GM23338 (cell line): ENCODE measurements at regions not wholly inside any gene's neighbourhood (a gene's known extent, or its start where the extent isn't known, plus 50 kb on each side); places are given as distances from the start of the nearest gene placed in this dataset.

Experiments
- ATAC-seq: fragments of 200-7000 bp; cut with Tn5 transposase; 3 replicates; pipeline ENCODE4 v1.9.1; 2020
- DNase-seq: peaks from one replicate; pipeline ENCODE4 v3.0.0-alpha.2; 2015; ENCODE audit warnings: low spot score
- H2AFZ ChIP-seq: fragments of 200-600 bp; sonication (generic); 2 replicates; pipeline ENCODE4 v1.8.0; 2016; ENCODE audit warnings: antibody characterized with exemption, mild to moderate bottlenecking, moderate library complexity
- H3F3A ChIP-seq: fragments of 200-600 bp; sonication (generic); replicated peaks from 2 replicates; pipeline ENCODE4 v1.8.0; 2017; ENCODE audit warnings: antibody characterized with exemption, mixed run types, low read depth
- H3K27ac ChIP-seq: fragments of 200-600 bp; sonication (generic); 2 replicates; pipeline ENCODE4 v1.6.1; 2016; ENCODE audit warnings: low read depth
- H3K27me3 ChIP-seq: fragments of 200-600 bp; sonication (generic); 2 replicates; pipeline ENCODE4 v1.8.0; 2016; ENCODE audit warnings: mild to moderate bottlenecking, mixed run types, moderate library complexity; ENCODE audit not compliant: insufficient read depth
- H3K36me3 ChIP-seq: fragments of 200-600 bp; sonication (generic); 2 replicates; pipeline ENCODE4 v1.8.0; 2016; ENCODE audit warnings: mild to moderate bottlenecking; ENCODE audit not compliant: insufficient read depth
- H3K4me1 ChIP-seq: fragments of 200-600 bp; sonication (generic); 2 replicates; pipeline ENCODE4 v1.8.0; 2016; ENCODE audit warnings: mild to moderate bottlenecking, moderate library complexity; ENCODE audit not compliant: insufficient read depth
- H3K4me2 ChIP-seq: fragments of 200-600 bp; sonication (generic); 2 replicates; pipeline ENCODE4 v1.7.1; 2017; ENCODE audit warnings: mixed run types
- H3K4me3 ChIP-seq: fragments of 200-600 bp; sonication (generic); 2 replicates; pipeline ENCODE4 v1.6.1; 2016; ENCODE audit warnings: mixed run types
- H3K79me2 ChIP-seq: fragments of 200-600 bp; sonication (generic); replicated peaks from 2 replicates; pipeline ENCODE4 v1.8.0; 2017; ENCODE audit warnings: mild to moderate bottlenecking; ENCODE audit not compliant: insufficient read depth
- H3K9me2 ChIP-seq: fragments of 200-600 bp; sonication (generic); 2 replicates; pipeline ENCODE4 v1.8.0; 2017; ENCODE audit not compliant: insufficient read depth
- H4K20me1 ChIP-seq: fragments of 200-600 bp; sonication (generic); replicated peaks from 2 replicates; pipeline ENCODE4 v1.8.0; 2017; ENCODE audit warnings: mild to moderate bottlenecking; ENCODE audit not compliant: insufficient read depth
- H3K27ac Mint-ChIP-seq: 2 replicates; pipeline ENCODE4 v1.8.0; 2020; ENCODE audit warnings: inconsistent platforms, mild to moderate bottlenecking, moderate library complexity, mixed read lengths
- H3K27me3 Mint-ChIP-seq: 3 replicates; pipeline ENCODE4 v1.8.0; 2022; ENCODE audit warnings: low read depth, mild to moderate bottlenecking, moderate library complexity, mixed read lengths, inconsistent platforms; ENCODE audit not compliant: insufficient read depth, poor library complexity
- H3K36me3 Mint-ChIP-seq: 3 replicates; pipeline ENCODE4 v1.8.0; 2021; ENCODE audit warnings: low read depth, mild to moderate bottlenecking, inconsistent platforms, moderate library complexity, mixed read lengths
- H3K4me1 Mint-ChIP-seq: 3 replicates; pipeline ENCODE4 v1.8.0; 2020; ENCODE audit warnings: mild to moderate bottlenecking, inconsistent platforms, mixed read lengths
- H3K4me3 Mint-ChIP-seq: 3 replicates; pipeline ENCODE4 v1.8.0; 2021; ENCODE audit warnings: moderate library complexity, mild to moderate bottlenecking, inconsistent platforms, mixed read lengths
- H3K9me3 Mint-ChIP-seq: 3 replicates; pipeline ENCODE4 v1.8.0; 2020; ENCODE audit warnings: moderate library complexity, mild to moderate bottlenecking, inconsistent platforms, mixed read lengths
- CREB1 ChIP-seq: fragments of 250-450 bp; sonication (Bioruptor Pico); IDR thresholded peaks from 2 replicates; pipeline ENCODE4 v1.5.0; 2020; ENCODE audit warnings: low read depth, mild to moderate bottlenecking, moderate library complexity
- EZH2phosphoT487 ChIP-seq: fragments of 200-600 bp; sonication (generic); IDR thresholded peaks from one replicate; pipeline ENCODE4 v1.8.1; 2018; ENCODE audit warnings: antibody characterized with exemption; ENCODE audit not compliant: unreplicated experiment
- JUNB ChIP-seq: IDR thresholded peaks from one replicate; pipeline ENCODE4 v1.6.1; 2016; ENCODE audit warnings: antibody characterized with exemption; ENCODE audit not compliant: unreplicated experiment
- NANOG ChIP-seq: IDR thresholded peaks from 2 replicates; pipeline ENCODE4 v1.6.1; 2016; ENCODE audit warnings: antibody characterized with exemption, borderline replicate concordance
- STAT1 ChIP-seq: IDR thresholded peaks from one replicate; pipeline ENCODE4 v1.6.1; 2016; ENCODE audit warnings: antibody characterized with exemption; ENCODE audit not compliant: unreplicated experiment
- ZNF114 ChIP-seq: fragments of 250-450 bp; sonication (Bioruptor Pico); IDR thresholded peaks from 2 replicates; pipeline ENCODE4 v1.5.0; 2020; ENCODE audit warnings: mild to moderate bottlenecking, moderate library complexity
- ZNF331 ChIP-seq: fragments of 250-450 bp; sonication (Bioruptor Pico); IDR thresholded peaks from 2 replicates; pipeline ENCODE4 v1.5.0; 2020; ENCODE audit warnings: low read depth, mild to moderate bottlenecking, moderate library complexity
- TF ChIP-seq, protein P1 (sequence below), 2 experiments: fragments of 200-600 bp in 1 of 2; sonication (generic) in 1 of 2; conservative IDR thresholded peaks; 2 replicates each; pipeline versions ENCODE4 v1.5.1 to v1.6.1; 2016 to 2017; ENCODE audit warnings: antibody characterized with exemption in 2 of 2, low read depth in 2 of 2, mild to moderate bottlenecking in 2 of 2, moderate library complexity in 1 of 2
- TF ChIP-seq, protein P2 (sequence below): IDR thresholded peaks from one replicate; pipeline ENCODE4 v1.6.1; 2018; ENCODE audit warnings: antibody characterized with exemption; ENCODE audit not compliant: unreplicated experiment
- TF ChIP-seq, protein P3 (sequence below): IDR thresholded peaks from 2 replicates; pipeline ENCODE4 v1.6.1; 2016; ENCODE audit warnings: antibody characterized with exemption
- TF ChIP-seq, protein P4 (sequence below): fragments of 250-450 bp; sonication (Bioruptor Pico); IDR thresholded peaks from 2 replicates; pipeline ENCODE4 v1.5.0; 2020; ENCODE audit warnings: mild to moderate bottlenecking, moderate library complexity

DNA sequence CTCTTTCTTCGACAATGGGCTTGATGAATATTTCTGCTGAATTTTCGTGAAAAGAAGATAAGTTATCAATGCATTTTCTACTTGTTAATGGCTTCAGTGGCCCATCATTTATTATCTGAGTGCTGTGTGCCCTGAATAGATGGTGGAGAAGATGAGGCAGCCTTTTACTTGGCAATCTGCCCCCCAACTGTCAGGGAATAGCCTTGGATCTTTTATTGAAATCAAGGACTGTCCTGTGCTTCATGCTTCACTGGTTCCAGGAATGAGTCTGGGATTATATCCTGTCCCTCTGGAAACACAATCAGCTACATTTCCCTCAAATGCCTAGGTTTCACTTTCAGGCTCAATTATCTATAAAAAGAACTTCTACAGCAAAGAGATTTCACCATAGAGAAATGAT, 75.9 kb upstream of the NXPH1 start (continued):
- TF ChIP-seq, protein P1, sequence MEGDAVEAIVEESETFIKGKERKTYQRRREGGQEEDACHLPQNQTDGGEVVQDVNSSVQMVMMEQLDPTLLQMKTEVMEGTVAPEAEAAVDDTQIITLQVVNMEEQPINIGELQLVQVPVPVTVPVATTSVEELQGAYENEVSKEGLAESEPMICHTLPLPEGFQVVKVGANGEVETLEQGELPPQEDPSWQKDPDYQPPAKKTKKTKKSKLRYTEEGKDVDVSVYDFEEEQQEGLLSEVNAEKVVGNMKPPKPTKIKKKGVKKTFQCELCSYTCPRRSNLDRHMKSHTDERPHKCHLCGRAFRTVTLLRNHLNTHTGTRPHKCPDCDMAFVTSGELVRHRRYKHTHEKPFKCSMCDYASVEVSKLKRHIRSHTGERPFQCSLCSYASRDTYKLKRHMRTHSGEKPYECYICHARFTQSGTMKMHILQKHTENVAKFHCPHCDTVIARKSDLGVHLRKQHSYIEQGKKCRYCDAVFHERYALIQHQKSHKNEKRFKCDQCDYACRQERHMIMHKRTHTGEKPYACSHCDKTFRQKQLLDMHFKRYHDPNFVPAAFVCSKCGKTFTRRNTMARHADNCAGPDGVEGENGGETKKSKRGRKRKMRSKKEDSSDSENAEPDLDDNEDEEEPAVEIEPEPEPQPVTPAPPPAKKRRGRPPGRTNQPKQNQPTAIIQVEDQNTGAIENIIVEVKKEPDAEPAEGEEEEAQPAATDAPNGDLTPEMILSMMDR (conservative IDR thresholded peaks at IDR 0.05; ENCODE audit: low read depth in 2 of 2), result no peak
- TF ChIP-seq JUNB (no peak), CREB1 (CRISPR knock-in tag) (no peak)
- TF ChIP-seq, protein P2, sequence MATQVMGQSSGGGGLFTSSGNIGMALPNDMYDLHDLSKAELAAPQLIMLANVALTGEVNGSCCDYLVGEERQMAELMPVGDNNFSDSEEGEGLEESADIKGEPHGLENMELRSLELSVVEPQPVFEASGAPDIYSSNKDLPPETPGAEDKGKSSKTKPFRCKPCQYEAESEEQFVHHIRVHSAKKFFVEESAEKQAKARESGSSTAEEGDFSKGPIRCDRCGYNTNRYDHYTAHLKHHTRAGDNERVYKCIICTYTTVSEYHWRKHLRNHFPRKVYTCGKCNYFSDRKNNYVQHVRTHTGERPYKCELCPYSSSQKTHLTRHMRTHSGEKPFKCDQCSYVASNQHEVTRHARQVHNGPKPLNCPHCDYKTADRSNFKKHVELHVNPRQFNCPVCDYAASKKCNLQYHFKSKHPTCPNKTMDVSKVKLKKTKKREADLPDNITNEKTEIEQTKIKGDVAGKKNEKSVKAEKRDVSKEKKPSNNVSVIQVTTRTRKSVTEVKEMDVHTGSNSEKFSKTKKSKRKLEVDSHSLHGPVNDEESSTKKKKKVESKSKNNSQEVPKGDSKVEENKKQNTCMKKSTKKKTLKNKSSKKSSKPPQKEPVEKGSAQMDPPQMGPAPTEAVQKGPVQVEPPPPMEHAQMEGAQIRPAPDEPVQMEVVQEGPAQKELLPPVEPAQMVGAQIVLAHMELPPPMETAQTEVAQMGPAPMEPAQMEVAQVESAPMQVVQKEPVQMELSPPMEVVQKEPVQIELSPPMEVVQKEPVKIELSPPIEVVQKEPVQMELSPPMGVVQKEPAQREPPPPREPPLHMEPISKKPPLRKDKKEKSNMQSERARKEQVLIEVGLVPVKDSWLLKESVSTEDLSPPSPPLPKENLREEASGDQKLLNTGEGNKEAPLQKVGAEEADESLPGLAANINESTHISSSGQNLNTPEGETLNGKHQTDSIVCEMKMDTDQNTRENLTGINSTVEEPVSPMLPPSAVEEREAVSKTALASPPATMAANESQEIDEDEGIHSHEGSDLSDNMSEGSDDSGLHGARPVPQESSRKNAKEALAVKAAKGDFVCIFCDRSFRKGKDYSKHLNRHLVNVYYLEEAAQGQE, result no peak

DNA sequence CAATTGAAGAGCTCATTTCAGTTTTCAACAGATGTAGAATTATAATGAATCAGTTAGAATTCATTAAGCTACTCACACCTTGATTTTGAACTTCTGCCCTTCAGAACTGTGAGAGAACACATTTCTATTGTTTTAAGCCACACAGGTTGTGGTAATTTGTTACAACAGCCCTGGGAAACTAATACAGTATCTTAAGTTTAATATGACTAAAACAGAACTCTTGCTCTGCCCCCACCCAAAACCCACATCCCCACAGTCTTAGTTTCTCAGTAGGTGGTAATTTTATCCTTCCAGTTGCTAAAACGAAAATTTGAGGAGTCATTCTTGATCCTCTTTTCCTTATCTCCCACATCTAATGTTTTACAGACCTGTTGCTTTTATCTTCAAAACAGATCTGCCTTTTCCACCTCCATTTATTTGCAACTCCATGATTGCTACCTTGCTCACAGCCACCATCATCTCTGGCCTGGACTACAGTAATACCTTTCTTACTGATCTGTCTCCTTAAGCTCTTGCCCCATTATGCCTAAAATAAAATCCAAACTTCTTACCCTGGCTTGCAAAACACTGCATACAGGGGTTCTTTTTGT, 72.8 kb upstream of the NXPH1 start:
- Histone ChIP-seq H3K4me3 (no peak overlapping the region), H3F3A (no peaks in the 10 kb centered on the region; the same call in 1 of the 2 replicates), H3K27ac (peak overlapping the region; percentile 62), H3K36me3 (no peaks in the 10 kb centered on the region), H2AFZ (no peak overlapping the region), H3K4me2 (peak overlapping the region; percentile 24), H3K9me2 (0 out of 2 replicates have a peak, but pooled peaks cover 5% of the 10 kb centered on the region), H4K20me1 (no peaks in the 10 kb centered on the region), H3K27me3 (no peaks in the 10 kb centered on the region), H3K4me1 (peaks cover 49% of the 10 kb centered on the region), H3K79me2 (no peaks in the 10 kb centered on the region)
- Mint-ChIP-seq H3K4me3 (no peak overlapping the region), H3K27ac (peak overlapping the region; percentile 91), H3K36me3 (peaks cover 33% of the 10 kb centered on the region; the same call in 2 of the 3 replicates), H3K27me3 (no peaks in the 10 kb centered on the region), H3K9me3 (peaks cover 21% of the 10 kb centered on the region), H3K4me1 (peaks cover 47% of the 10 kb centered on the region)
- DNase-seq (no peak), ATAC-seq (no peak)
- TF ChIP-seq NANOG (no peak), STAT1 (no peak), ZNF331 (CRISPR knock-in tag) (no peak), EZH2phosphoT487 (no peak), ZNF114 (CRISPR knock-in tag) (no peak)
- TF ChIP-seq, protein P3, sequence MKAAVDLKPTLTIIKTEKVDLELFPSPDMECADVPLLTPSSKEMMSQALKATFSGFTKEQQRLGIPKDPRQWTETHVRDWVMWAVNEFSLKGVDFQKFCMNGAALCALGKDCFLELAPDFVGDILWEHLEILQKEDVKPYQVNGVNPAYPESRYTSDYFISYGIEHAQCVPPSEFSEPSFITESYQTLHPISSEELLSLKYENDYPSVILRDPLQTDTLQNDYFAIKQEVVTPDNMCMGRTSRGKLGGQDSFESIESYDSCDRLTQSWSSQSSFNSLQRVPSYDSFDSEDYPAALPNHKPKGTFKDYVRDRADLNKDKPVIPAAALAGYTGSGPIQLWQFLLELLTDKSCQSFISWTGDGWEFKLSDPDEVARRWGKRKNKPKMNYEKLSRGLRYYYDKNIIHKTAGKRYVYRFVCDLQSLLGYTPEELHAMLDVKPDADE, result no peak
- TF ChIP-seq, protein P4, sequence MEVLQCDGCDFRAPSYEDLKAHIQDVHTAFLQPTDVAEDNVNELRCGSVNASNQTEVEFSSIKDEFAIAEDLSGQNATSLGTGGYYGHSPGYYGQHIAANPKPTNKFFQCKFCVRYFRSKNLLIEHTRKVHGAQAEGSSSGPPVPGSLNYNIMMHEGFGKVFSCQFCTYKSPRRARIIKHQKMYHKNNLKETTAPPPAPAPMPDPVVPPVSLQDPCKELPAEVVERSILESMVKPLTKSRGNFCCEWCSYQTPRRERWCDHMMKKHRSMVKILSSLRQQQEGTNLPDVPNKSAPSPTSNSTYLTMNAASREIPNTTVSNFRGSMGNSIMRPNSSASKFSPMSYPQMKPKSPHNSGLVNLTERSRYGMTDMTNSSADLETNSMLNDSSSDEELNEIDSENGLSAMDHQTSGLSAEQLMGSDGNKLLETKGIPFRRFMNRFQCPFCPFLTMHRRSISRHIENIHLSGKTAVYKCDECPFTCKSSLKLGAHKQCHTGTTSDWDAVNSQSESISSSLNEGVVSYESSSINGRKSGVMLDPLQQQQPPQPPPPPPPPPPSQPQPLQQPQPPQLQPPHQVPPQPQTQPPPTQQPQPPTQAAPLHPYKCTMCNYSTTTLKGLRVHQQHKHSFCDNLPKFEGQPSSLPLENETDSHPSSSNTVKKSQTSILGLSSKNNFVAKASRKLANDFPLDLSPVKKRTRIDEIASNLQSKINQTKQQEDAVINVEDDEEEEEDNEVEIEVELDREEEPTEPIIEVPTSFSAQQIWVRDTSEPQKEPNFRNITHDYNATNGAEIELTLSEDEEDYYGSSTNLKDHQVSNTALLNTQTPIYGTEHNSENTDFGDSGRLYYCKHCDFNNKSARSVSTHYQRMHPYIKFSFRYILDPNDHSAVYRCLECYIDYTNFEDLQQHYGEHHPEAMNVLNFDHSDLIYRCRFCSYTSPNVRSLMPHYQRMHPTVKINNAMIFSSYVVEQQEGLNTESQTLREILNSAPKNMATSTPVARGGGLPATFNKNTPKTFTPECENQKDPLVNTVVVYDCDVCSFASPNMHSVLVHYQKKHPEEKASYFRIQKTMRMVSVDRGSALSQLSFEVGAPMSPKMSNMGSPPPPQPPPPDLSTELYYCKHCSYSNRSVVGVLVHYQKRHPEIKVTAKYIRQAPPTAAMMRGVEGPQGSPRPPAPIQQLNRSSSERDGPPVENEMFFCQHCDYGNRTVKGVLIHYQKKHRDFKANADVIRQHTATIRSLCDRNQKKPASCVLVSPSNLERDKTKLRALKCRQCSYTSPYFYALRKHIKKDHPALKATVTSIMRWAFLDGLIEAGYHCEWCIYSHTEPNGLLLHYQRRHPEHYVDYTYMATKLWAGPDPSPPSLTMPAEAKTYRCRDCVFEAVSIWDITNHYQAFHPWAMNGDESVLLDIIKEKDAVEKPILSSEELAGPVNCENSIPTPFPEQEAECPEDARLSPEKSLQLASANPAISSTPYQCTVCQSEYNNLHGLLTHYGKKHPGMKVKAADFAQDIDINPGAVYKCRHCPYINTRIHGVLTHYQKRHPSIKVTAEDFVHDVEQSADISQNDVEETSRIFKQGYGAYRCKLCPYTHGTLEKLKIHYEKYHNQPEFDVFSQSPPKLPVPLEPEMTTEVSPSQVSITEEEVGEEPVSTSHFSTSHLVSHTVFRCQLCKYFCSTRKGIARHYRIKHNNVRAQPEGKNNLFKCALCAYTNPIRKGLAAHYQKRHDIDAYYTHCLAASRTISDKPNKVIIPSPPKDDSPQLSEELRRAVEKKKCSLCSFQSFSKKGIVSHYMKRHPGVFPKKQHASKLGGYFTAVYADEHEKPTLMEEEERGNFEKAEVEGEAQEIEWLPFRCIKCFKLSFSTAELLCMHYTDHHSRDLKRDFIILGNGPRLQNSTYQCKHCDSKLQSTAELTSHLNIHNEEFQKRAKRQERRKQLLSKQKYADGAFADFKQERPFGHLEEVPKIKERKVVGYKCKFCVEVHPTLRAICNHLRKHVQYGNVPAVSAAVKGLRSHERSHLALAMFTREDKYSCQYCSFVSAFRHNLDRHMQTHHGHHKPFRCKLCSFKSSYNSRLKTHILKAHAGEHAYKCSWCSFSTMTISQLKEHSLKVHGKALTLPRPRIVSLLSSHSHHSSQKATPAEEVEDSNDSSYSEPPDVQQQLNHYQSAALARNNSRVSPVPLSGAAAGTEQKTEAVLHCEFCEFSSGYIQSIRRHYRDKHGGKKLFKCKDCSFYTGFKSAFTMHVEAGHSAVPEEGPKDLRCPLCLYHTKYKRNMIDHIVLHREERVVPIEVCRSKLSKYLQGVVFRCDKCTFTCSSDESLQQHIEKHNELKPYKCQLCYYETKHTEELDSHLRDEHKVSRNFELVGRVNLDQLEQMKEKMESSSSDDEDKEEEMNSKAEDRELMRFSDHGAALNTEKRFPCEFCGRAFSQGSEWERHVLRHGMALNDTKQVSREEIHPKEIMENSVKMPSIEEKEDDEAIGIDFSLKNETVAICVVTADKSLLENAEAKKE (CRISPR knock-in tag), result no peak
